ENCODE measurements at regions not wholly inside any gene's neighbourhood (a gene's known extent, or its start where the extent isn't known, plus 50 kb on each side); places are given as distances from the start of the nearest gene placed in this dataset.

- no peak for TF ChIP-seq POLR2A (IDR thresholded peaks at IDR 0.05)
- TF ChIP-seq POLR2AphosphoS5 (IDR thresholded peaks at IDR 0.05), result no peak
- TF ChIP-seq CTCF (IDR thresholded peaks at IDR 0.05), result no peak
These were observed 141.3 kb upstream of the ALKAL2 start for GRCh38 chr2:429142-429541.
